H1 (cell line): ENCODE measurements at regions not wholly inside any gene's neighbourhood (a gene's known extent, or its start where the extent isn't known, plus 50 kb on each side); places are given as distances from the start of the nearest gene placed in this dataset.

Source experiments
- CTCF ChIA-PET: fragments of 300-600 bp; sonication (Branson Sonifier 250); formaldehyde crosslinking; loops from one replicate; lab custom pipeline; 2021; ENCODE audit not compliant: partially characterized antibody; lab: Charles Lee
- POLR2A ChIA-PET: fragments of 300-600 bp; sonication (Branson Sonifier 250); formaldehyde crosslinking; loops from one replicate; lab custom pipeline; 2021; ENCODE audit warnings: inconsistent platforms; ENCODE audit not compliant: partially characterized antibody; lab: Charles Lee
- DNase-seq, 2 experiments: peaks; one replicate each; pipeline versions ENCODE4 v3.0.0 to v3.0.0-alpha.2; 2010 to 2022; ENCODE audit warnings: low spot score in 2 of 2, low read depth in 1 of 2, mixed read lengths in 1 of 2
- FAIRE-seq: peaks from 2 replicates; lab custom pipeline; 2011; peaks lifted over from hg19 to GRCh38; lab: Jason Lieb, UNC
- H2AFZ ChIP-seq: 2 replicates; pipeline ENCODE4 v1.8.1; 2012; ENCODE audit warnings: low read length, inconsistent platforms
- H2AK5ac ChIP-seq: 2 replicates; pipeline ENCODE4 v1.6.1; 2013; ENCODE audit warnings: low read depth, low read length
- H2BK120ac ChIP-seq: replicated peaks from 2 replicates; pipeline ENCODE3; 2013; ENCODE audit warnings: low read depth, low read length, inconsistent platforms
- H2BK12ac ChIP-seq: 2 replicates; pipeline ENCODE4 v1.6.1; 2013; ENCODE audit warnings: low read depth, low read length
- H2BK15ac ChIP-seq: 2 replicates; pipeline ENCODE4 v1.6.1; 2013; ENCODE audit warnings: low read length
- H2BK20ac ChIP-seq: 2 replicates; pipeline ENCODE4 v1.6.1; 2013; ENCODE audit warnings: low read length
- H2BK5ac ChIP-seq: 2 replicates; pipeline ENCODE4 v1.6.1; 2013; ENCODE audit warnings: low read depth, low read length
- H3K14ac ChIP-seq: 2 replicates; pipeline ENCODE4 v1.6.1; 2013; ENCODE audit warnings: inconsistent platforms; ENCODE audit not compliant: insufficient read length
- H3K18ac ChIP-seq: 2 replicates; pipeline ENCODE4 v1.6.1; 2013; ENCODE audit warnings: low read length; ENCODE audit errors: extremely low read depth
- H3K23ac ChIP-seq: 2 replicates; pipeline ENCODE4 v1.6.1; 2013; ENCODE audit warnings: inconsistent platforms; ENCODE audit not compliant: insufficient read length
- H3K23me2 ChIP-seq: 2 replicates; pipeline ENCODE4 v1.6.1; 2013; ENCODE audit warnings: low read depth, low read length
- H3K27ac ChIP-seq: 2 replicates; pipeline ENCODE4 v1.6.1; 2011; ENCODE audit warnings: low read depth, low read length, inconsistent platforms
- H3K27me3 ChIP-seq, 4 experiments: replicated peaks in 1 of 4; 1 replicate in 1 of 4; 2 replicates in 3 of 4; pipeline versions ENCODE4 v1.6.1 to v1.8.1; 2011 to 2013; ENCODE audit warnings: low read length in 3 of 4, mild to moderate bottlenecking in 3 of 4, inconsistent platforms in 2 of 4, mixed read lengths in 2 of 4, moderate library complexity in 1 of 4; ENCODE audit not compliant: control insufficient read depth in 3 of 4, insufficient read depth in 3 of 4; ENCODE audit errors: extremely low read depth in 1 of 4
- H3K36me3 ChIP-seq, 4 experiments: 2 replicates each; pipeline versions ENCODE4 v1.6.1 to v1.8.1; 2011 to 2013; ENCODE audit warnings: mild to moderate bottlenecking in 4 of 4, low read length in 3 of 4, moderate library complexity in 2 of 4, control low read depth in 1 of 4, inconsistent platforms in 1 of 4; ENCODE audit not compliant: insufficient read depth in 4 of 4, control insufficient read depth in 2 of 4
- H3K4ac ChIP-seq: replicated peaks from 2 replicates; pipeline ENCODE3; 2013; ENCODE audit warnings: low read length, low read depth, mixed read lengths, inconsistent platforms; ENCODE audit not compliant: insufficient read length
- H3K4me1 ChIP-seq, 4 experiments: replicated peaks in 1 of 4; 1 replicate in 1 of 4; 2 replicates in 3 of 4; pipeline versions ENCODE4 v1.6.1 to v1.8.1; 2011 to 2013; ENCODE audit warnings: low read length in 3 of 4, inconsistent platforms in 2 of 4, mixed read lengths in 1 of 4; ENCODE audit not compliant: insufficient read depth in 4 of 4, control insufficient read depth in 3 of 4
- H3K4me2 ChIP-seq, 2 experiments: 2 replicates each; pipeline versions ENCODE4 v1.6.1 to v1.8.1; 2011 to 2013; ENCODE audit warnings: low read depth in 2 of 2, low read length in 2 of 2, control low read depth in 1 of 2, inconsistent platforms in 1 of 2, mild to moderate bottlenecking in 1 of 2; ENCODE audit not compliant: insufficient read depth in 1 of 2
- H3K4me3 ChIP-seq, 4 experiments: fragments of 200-600, 300-600 bp in 1 of 4; sonication (generic), shearing (Covaris generic), sonication (Bioruptor Twin) in 1 of 4; 2 replicates each; pipeline versions ENCODE4 v1.5.1 to v1.8.1; 2011 to 2016; ENCODE audit warnings: low read length in 4 of 4, low read depth in 3 of 4, control low read depth in 2 of 4, inconsistent platforms in 2 of 4, mild to moderate bottlenecking in 2 of 4, mixed read lengths in 1 of 4, moderate library complexity in 1 of 4; ENCODE audit not compliant: insufficient read depth in 2 of 4; ENCODE audit errors: extremely low read depth in 1 of 4
- H3K56ac ChIP-seq: replicated peaks from 2 replicates; pipeline ENCODE3; 2013; ENCODE audit warnings: low read depth, mild to moderate bottlenecking, mixed read lengths, low read length, inconsistent platforms; ENCODE audit not compliant: insufficient read length
- H3K79me1 ChIP-seq: 2 replicates; pipeline ENCODE4 v1.6.1; 2013; ENCODE audit warnings: low read depth, low read length, control low read depth
- H3K79me2 ChIP-seq, 2 experiments: 2 replicates each; pipeline versions ENCODE4 v1.6.1 to v1.8.1; 2012 to 2013; ENCODE audit warnings: low read length in 2 of 2, mild to moderate bottlenecking in 2 of 2, inconsistent platforms in 1 of 2; ENCODE audit not compliant: insufficient read depth in 2 of 2, control insufficient read depth in 1 of 2
- H3K9ac ChIP-seq, 4 experiments: replicated peaks in 1 of 4; 1 replicate in 1 of 4; 2 replicates in 3 of 4; pipeline versions ENCODE4 v1.6.1 to v1.8.1; 2011 to 2013; ENCODE audit warnings: low read depth in 3 of 4, low read length in 3 of 4, control low read depth in 2 of 4, mild to moderate bottlenecking in 2 of 4, moderate library complexity in 2 of 4, inconsistent platforms in 1 of 4; ENCODE audit errors: extremely low read depth in 1 of 4
- H3K9me3 ChIP-seq, 2 experiments: 2 replicates each; pipeline versions ENCODE4 v1.6.1 to v1.8.1; 2012 to 2013; ENCODE audit warnings: mild to moderate bottlenecking in 2 of 2, moderate library complexity in 2 of 2, control low read depth in 1 of 2, inconsistent platforms in 1 of 2, low read depth in 1 of 2, low read length in 1 of 2, mixed read lengths in 1 of 2; ENCODE audit not compliant: insufficient read depth in 2 of 2
- H4K20me1 ChIP-seq, 2 experiments: replicated peaks in 1 of 2; 2 replicates each; pipeline versions ENCODE3 to v1.8.1; 2011 to 2013; ENCODE audit warnings: inconsistent platforms in 2 of 2, low read length in 2 of 2, mild to moderate bottlenecking in 1 of 2; ENCODE audit not compliant: insufficient read depth in 2 of 2, control insufficient read depth in 1 of 2
- H4K5ac ChIP-seq: 2 replicates; pipeline ENCODE4 v1.6.1; 2013; ENCODE audit warnings: low read length, low read depth, mixed read lengths, inconsistent platforms; ENCODE audit not compliant: insufficient read length
- H4K8ac ChIP-seq: 2 replicates; pipeline ENCODE4 v1.8.0; 2013; ENCODE audit warnings: mild to moderate bottlenecking, moderate library complexity, low read length, inconsistent platforms; ENCODE audit not compliant: insufficient read depth; ENCODE audit errors: extremely low read depth
- H4K91ac ChIP-seq: replicated peaks from 2 replicates; pipeline ENCODE3; 2013; ENCODE audit warnings: low read length, mixed read lengths, inconsistent platforms; ENCODE audit not compliant: insufficient read length
- CHD1 ChIP-seq: IDR thresholded peaks from 2 replicates; pipeline ENCODE4 v1.6.1; 2012; ENCODE audit warnings: low read depth, low read length, improper control_type of control experiment
- CHD2 ChIP-seq: IDR thresholded peaks from 2 replicates; pipeline ENCODE4 v1.6.1; 2012; ENCODE audit warnings: low read length, improper control_type of control experiment
- CREB1 ChIP-seq: IDR thresholded peaks from 2 replicates; pipeline ENCODE4 v1.6.1; 2012; ENCODE audit warnings: inconsistent platforms
- KDM4A ChIP-seq: IDR thresholded peaks from one replicate; pipeline ENCODE4 v1.7.1; 2012; ENCODE audit warnings: low read depth, mild to moderate bottlenecking, moderate library complexity, low read length, inconsistent platforms; ENCODE audit not compliant: severe bottlenecking
- PHF8 ChIP-seq: fragments of 200-600 bp; sonication (generic); conservative IDR thresholded peaks from 2 replicates; pipeline ENCODE4 v1.7.1; 2012; ENCODE audit warnings: low read depth, mild to moderate bottlenecking, inconsistent platforms, low read length, moderate library complexity
- RXRA ChIP-seq: IDR thresholded peaks from 2 replicates; pipeline ENCODE4 v1.6.1; 2011; ENCODE audit warnings: low read depth, mild to moderate bottlenecking, low read length, moderate library complexity; ENCODE audit not compliant: insufficient read depth
- SAP30 ChIP-seq: fragments of 300-600 bp; sonication (generic); IDR thresholded peaks from 2 replicates; pipeline ENCODE4 v1.7.1; 2012; ENCODE audit warnings: low read length, moderate library complexity, mild to moderate bottlenecking, inconsistent platforms; ENCODE audit not compliant: insufficient read depth, insufficient replicate concordance
- SIRT6 ChIP-seq: IDR thresholded peaks from one replicate; pipeline ENCODE4 v1.7.1; 2012; ENCODE audit warnings: low read length, inconsistent platforms
- SP2 ChIP-seq: IDR thresholded peaks from 2 replicates; pipeline ENCODE4 v1.6.1; 2012; ENCODE audit warnings: mild to moderate bottlenecking, low read length, inconsistent platforms
- SUZ12 ChIP-seq: fragments of 200-600 bp; sonication (generic); IDR thresholded peaks from 2 replicates; pipeline ENCODE4 v1.6.1; 2012; ENCODE audit warnings: mild to moderate bottlenecking, inconsistent platforms, low read length, moderate library complexity, mixed read lengths
- TAF7 ChIP-seq: optimal IDR thresholded peaks from 2 replicates; pipeline ENCODE3; 2011; ENCODE audit warnings: low read depth, mild to moderate bottlenecking, inconsistent platforms, low read length, moderate library complexity, borderline replicate concordance
- TCF12 ChIP-seq: IDR thresholded peaks from 2 replicates; pipeline ENCODE4 v1.6.1; 2011; ENCODE audit warnings: low read depth, mild to moderate bottlenecking, low read length
- WGBS, 2 experiments: shearing (Covaris generic) in 1 of 2; methylation state at CpG; one replicate each; pipeline versions ENCODE4 v1.1.6 to v1.1.7; 2013 to 2015; ENCODE audit warnings: low lambda C conversion rate in 2 of 2, mixed read lengths in 2 of 2, inconsistent platforms in 1 of 2, low coverage in 1 of 2, missing lambda C conversion rate in 1 of 2; ENCODE audit not compliant: insufficient replicate concordance in 2 of 2, insufficient coverage in 1 of 2, insufficient read length in 1 of 2; ENCODE audit errors: extremely low coverage in 1 of 2, missing lambda C conversion rate in 1 of 2; 5-methylcytosine and 5-hydroxymethylcytosine counted together
- TF ChIP-seq, protein P1 (sequence below): IDR thresholded peaks from 2 replicates; pipeline ENCODE4 v1.6.1; 2011; ENCODE audit warnings: low read depth, mild to moderate bottlenecking, low read length; ENCODE audit not compliant: insufficient read depth

DNA sequence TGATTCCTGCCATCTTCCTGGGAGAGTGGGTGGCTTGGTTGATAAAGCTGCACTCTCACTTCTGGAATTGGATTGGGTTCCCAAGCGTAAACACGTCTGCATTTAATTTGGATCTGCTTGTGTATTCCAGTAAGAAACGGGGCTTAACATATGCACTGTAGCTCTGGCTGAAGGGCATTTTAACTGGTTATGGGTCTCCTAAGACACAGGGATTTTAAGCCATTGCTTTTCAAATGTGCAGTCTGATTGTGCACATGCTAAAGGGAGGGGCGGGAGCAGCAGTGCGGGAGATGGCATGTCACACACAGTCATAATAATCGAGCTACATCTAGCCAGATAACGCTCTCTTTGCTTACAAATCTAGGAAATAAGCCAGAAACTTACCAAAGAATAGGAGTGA lies 247.3 kb upstream of the LYZL1 start:
- Histone ChIP-seq H3K14ac (no peak overlapping the region), H4K20me1 (no peaks in the 10 kb centered on the region), H3K4ac (no peak overlapping the region), H3K4me2 (no peak overlapping the region), H2BK120ac (no peak overlapping the region), H3K36me3 (no peaks in the 10 kb centered on the region), H3K79me1 (no peaks in the 10 kb centered on the region), H3K56ac (no peak overlapping the region), H2BK5ac (no peak overlapping the region), H3K4me3 (no peak overlapping the region), H2BK20ac (no peak overlapping the region), H3K23me2 (peaks cover 5% of the 10 kb centered on the region; the same call in 1 of the 2 replicates), H2BK12ac (no peak overlapping the region), H3K18ac (no peak overlapping the region), H3K27ac (no peak overlapping the region), H2AFZ (no peak overlapping the region), H3K79me2 (no peaks in the 10 kb centered on the region), H3K9ac (no peak overlapping the region), H4K91ac (no peak overlapping the region), H3K4me1 (no peaks in the 10 kb centered on the region; a peak in 1 of 7 replicates), H3K27me3 (no peaks in the 10 kb centered on the region), H4K8ac (no peak overlapping the region), H2AK5ac (no peak overlapping the region), H4K5ac (no peak overlapping the region), H2BK15ac (no peak overlapping the region), H3K23ac (no peak overlapping the region), H3K9me3 (no peaks in the 10 kb centered on the region; a peak in 1 of 4 replicates)
- TF ChIP-seq RXRA (no peak), PHF8 (no peak), TAF7 (no peak), SIRT6 (no peak), KDM4A (no peak), CHD1 (no peak), SP2 (no peak), CHD2 (no peak), SAP30 (no peak), CREB1 (no peak), TCF12 (no peak), SUZ12 (no peak)
- TF ChIP-seq, protein P1, sequence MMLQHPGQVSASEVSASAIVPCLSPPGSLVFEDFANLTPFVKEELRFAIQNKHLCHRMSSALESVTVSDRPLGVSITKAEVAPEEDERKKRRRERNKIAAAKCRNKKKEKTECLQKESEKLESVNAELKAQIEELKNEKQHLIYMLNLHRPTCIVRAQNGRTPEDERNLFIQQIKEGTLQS, result no peak
- CTCF ChIA-PET, result interaction anchor here (1.2 kb wide), 1 partner anchor 50 kb away, joined by 3 read pairs; no protein-coding TSS in a partner anchor
- FAIRE-seq (no peak), DNase-seq (no peak)
- POLR2A ChIA-PET, result no interaction called here
- WGBS, 2 experiments, result 91% methylated on average over 7 of the region's 7 CpGs; no CpG with 5 or more reads in 1 of the 2 experiments
